Erythroblast (primary cell): ENCODE measurements at regions not wholly inside any gene's neighbourhood (a gene's known extent, or its start where the extent isn't known, plus 50 kb on each side); places are given as distances from the start of the nearest gene placed in this dataset.

ENCODE experiments used
- GATA1 ChIP-seq: IDR thresholded peaks from 2 replicates; pipeline ENCODE4 v1.6.1; 2011; ENCODE audit warnings: low read depth, mild to moderate bottlenecking, control low read depth, low read length, moderate library complexity
- POLR2A ChIP-seq: IDR thresholded peaks from 2 replicates; pipeline ENCODE4 v1.6.1; 2011; ENCODE audit warnings: mild to moderate bottlenecking, low read length

DNA sequence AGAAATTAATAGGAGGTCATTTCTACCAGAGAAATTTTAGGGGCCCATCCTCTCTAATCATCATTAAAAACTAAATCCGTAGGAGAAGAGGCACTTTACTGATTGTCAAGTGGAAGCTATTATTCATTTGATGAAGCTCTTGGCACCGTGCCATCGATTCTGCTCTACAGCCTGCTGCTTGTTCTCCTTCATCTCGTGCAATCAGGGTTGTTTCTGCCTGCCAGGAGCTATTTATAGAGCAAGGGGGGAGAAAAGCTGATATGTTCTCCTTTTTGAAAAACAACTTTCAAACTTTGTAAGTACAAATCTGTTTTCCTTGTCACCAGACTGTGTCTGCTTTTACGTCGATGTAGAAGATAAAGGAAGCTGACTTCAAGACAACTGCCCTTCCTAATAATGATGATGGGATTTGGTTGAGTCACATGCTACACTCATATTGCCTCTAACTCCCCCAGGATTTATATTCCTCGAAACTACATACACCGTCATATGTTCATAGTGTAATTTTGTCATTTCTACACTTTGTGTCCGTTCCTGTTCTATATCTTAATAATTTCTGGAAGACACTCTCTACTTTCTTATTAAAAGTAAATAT, 169.6 kb upstream of the LHX8 start:
- TF ChIP-seq POLR2A: no peak
- no peak for TF ChIP-seq GATA1
